Ovary (tissue), 7 donors: ENCODE measurements at regions not wholly inside any gene's neighbourhood (a gene's known extent, or its start where the extent isn't known, plus 50 kb on each side); places are given as distances from the start of the nearest gene placed in this dataset.

Experiments used
- DNase-seq, 5 donors: peaks; one replicate each; pipeline ENCODE4 v3.0.0-alpha.2; 2019 to 2020
- H3K27ac ChIP-seq, 2 donors: fragments of 200-600 bp; one replicate each; pipeline versions ENCODE4 v1.5.1 to v1.8.0; 2019 to 2022
- H3K27me3 ChIP-seq: fragments of 200-600 bp; one replicate; pipeline ENCODE4 v1.8.0; 2022
- H3K36me3 ChIP-seq: fragments of 200-600 bp; sonication (generic); one replicate; pipeline ENCODE4 v1.5.1; 2019
- H3K4me1 ChIP-seq: one replicate; pipeline ENCODE4 v1.8.1; 2013; ENCODE audit warnings: mild to moderate bottlenecking, moderate library complexity; ENCODE audit not compliant: insufficient read depth
- H3K4me3 ChIP-seq: fragments of 200-600 bp; sonication (generic); one replicate; pipeline ENCODE4 v1.5.1; 2017
- H3K9me3 ChIP-seq, 2 donors: fragments of 200-600 bp in 1 of 2; sonication (generic) in 1 of 2; one replicate each; pipeline versions ENCODE4 v1.5.1 to v1.8.1; 2013 to 2019; ENCODE audit warnings: mild to moderate bottlenecking in 1 of 2, moderate library complexity in 1 of 2
- EP300 ChIP-seq: sonication (generic); formaldehyde crosslinking; IDR thresholded peaks from one replicate; pipeline ENCODE4 v1.6.1; 2017; ENCODE audit warnings: antibody characterized with exemption
- POLR2A ChIP-seq: fragments of 450-650 bp; IDR thresholded peaks from one replicate; pipeline ENCODE4 v1.6.1; 2017; ENCODE audit warnings: antibody characterized with exemption, mild to moderate bottlenecking, moderate library complexity
- WGBS, 3 donors: extraction: QIAGEN DNeasy Blood & Tissue Kit in 1 of 3; methylation state at CpG; one replicate each; pipeline versions ENCODE4 v1.1.5 to v1.1.7; 2013 to 2017; 5-methylcytosine and 5-hydroxymethylcytosine counted together
- intact Hi-C, 4 donors: fragments of 100-400 bp; cut with DNase I; formaldehyde crosslinking; loops; one replicate each; pipeline versions ENCODE4 v1.11.0 to v1.15.1; 2022 to 2023
- TF ChIP-seq, protein P1 (sequence below), 3 donors: fragments of 450-650 bp in 2 of 3; fragments of 200-600 bp in 1 of 3; IDR thresholded peaks; one replicate each; pipeline versions ENCODE4 v1.5.1 to v1.8.0; 2016 to 2022; ENCODE audit warnings: antibody characterized with exemption in 3 of 3, mild to moderate bottlenecking in 1 of 3
- donor health status: DM: no; HTN: no; CAD: no; lungs with moderate emphysema.
- donor health status: DM: no; HTN: no; CAD: no.
- donor health status: Bipolar disorder and iron deficiency.
- donor health status: DM: no; HTN: no; CAD: no.
- donor health status: DM: yes; HTN: yes; CAD: no.

DNA sequence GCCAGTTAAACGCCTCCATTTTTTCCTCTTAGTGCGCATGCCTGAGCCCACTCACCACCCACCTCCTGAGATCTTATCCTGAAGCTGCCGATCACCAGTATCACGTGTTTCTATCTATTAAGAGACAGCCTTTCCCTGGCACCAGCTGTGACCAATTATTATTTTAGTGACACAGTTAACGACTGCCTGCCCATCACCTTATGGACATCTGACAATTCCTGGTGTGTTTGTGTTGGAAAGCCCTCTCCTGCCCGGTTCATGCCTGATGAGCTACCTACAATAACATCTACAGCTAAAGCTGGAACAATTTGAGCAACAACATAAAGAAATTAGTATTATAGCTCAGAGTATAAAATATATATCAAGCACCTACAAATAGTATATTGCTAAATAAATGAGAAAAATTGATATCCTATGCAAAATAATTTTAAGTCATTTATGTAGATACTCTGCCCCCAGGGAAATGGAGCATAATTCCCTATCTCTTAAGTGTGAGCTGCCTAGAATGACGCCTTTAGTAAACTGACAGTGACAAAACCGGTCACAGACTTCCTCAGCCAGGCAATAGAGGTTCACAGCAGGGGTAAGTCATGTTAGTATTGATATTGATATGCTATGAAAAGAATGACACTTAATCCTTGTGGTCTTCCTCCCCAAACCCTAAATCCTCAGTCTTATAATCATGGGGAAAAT, 862.2 kb downstream of the TRAM1L1 start:
- DNase-seq = no peak
- Histone ChIP-seq H3K27ac (no peak overlapping the region), H3K36me3 (no peaks in the 10 kb centered on the region), H3K4me1 (no peaks in the 10 kb centered on the region), H3K9me3 (no peaks in the 10 kb centered on the region), H3K4me3 (no peak overlapping the region), H3K27me3 (no peaks in the 10 kb centered on the region)
- TF ChIP-seq, protein P1, sequence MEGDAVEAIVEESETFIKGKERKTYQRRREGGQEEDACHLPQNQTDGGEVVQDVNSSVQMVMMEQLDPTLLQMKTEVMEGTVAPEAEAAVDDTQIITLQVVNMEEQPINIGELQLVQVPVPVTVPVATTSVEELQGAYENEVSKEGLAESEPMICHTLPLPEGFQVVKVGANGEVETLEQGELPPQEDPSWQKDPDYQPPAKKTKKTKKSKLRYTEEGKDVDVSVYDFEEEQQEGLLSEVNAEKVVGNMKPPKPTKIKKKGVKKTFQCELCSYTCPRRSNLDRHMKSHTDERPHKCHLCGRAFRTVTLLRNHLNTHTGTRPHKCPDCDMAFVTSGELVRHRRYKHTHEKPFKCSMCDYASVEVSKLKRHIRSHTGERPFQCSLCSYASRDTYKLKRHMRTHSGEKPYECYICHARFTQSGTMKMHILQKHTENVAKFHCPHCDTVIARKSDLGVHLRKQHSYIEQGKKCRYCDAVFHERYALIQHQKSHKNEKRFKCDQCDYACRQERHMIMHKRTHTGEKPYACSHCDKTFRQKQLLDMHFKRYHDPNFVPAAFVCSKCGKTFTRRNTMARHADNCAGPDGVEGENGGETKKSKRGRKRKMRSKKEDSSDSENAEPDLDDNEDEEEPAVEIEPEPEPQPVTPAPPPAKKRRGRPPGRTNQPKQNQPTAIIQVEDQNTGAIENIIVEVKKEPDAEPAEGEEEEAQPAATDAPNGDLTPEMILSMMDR (IDR thresholded peaks at IDR 0.05) = no peak
- no peak for TF ChIP-seq EP300
- TF ChIP-seq POLR2A = no peak
- intact Hi-C loops = no loop called here
- WGBS, 3 donors = 82 to 89% (median 85%) methylated on average over 8 of the region's 8 CpGs

GRCh38 chr4:116217781-116218180, 867.6 kb downstream of the TRAM1L1 start:
- no peak for DNase-seq
- WGBS, 3 donors = 61 to 68% (median 68%) methylated on average over 2 of the region's 2 CpGs
- TF ChIP-seq EP300 = no peak
- TF ChIP-seq, protein P1 (IDR thresholded peaks at IDR 0.05) = no peak
- no peak for TF ChIP-seq POLR2A
- Histone ChIP-seq H3K9me3 (no peaks in the 10 kb centered on the region), H3K36me3 (no peaks in the 10 kb centered on the region), H3K4me3 (no peak overlapping the region), H3K27me3 (no peaks in the 10 kb centered on the region), H3K27ac (no peak overlapping the region), H3K4me1 (no peaks in the 10 kb centered on the region)
- intact Hi-C loops = no loop called here

- WGBS, 3 donors = 87 to 90% (median 89%) methylated on average over 1 of the region's 1 CpG
- Histone ChIP-seq H3K4me1 (no peaks in the 10 kb centered on the region), H3K36me3 (no peaks in the 10 kb centered on the region), H3K27ac (no peak overlapping the region), H3K27me3 (no peaks in the 10 kb centered on the region), H3K4me3 (no peak overlapping the region), H3K9me3 (no peaks in the 10 kb centered on the region)
- intact Hi-C loops = no loop called here
- TF ChIP-seq, protein P1 (IDR thresholded peaks at IDR 0.05) = no peak
- TF ChIP-seq EP300 (no peak), POLR2A (no peak)
- no peak for DNase-seq
Measured at GRCh38 chr4:116215622-116216021, 869.8 kb downstream of the TRAM1L1 start.

GRCh38 chr4:116202524-116202923, 882.9 kb downstream of the TRAM1L1 start:
- intact Hi-C loops = no loop called here
- Histone ChIP-seq H3K27ac (no peak overlapping the region), H3K27me3 (no peaks in the 10 kb centered on the region), H3K9me3 (no peaks in the 10 kb centered on the region), H3K4me1 (no peaks in the 10 kb centered on the region), H3K4me3 (no peak overlapping the region), H3K36me3 (no peaks in the 10 kb centered on the region)
- WGBS, 3 donors = 60 to 76% (median 73%) methylated on average over 1 of the region's 1 CpG
- TF ChIP-seq EP300 (no peak), POLR2A (no peak)
- TF ChIP-seq, protein P1 (IDR thresholded peaks at IDR 0.05) = no peak
- no peak for DNase-seq
